Common myeloid progenitor, CD34-positive (primary cell): ENCODE measurements at regions not wholly inside any gene's neighbourhood (a gene's known extent, or its start where the extent isn't known, plus 50 kb on each side); places are given as distances from the start of the nearest gene placed in this dataset.

Source experiments
- CTCF ChIA-PET: fragments of 350-600 bp; sonication (Branson Sonifier 250); formaldehyde crosslinking; loops from one replicate; lab custom pipeline; 2021; ENCODE audit warnings: antibody characterized with exemption; lab: Charles Lee
- POLR2A ChIA-PET: fragments of 350-600 bp; sonication (Branson Sonifier 250); formaldehyde crosslinking; loops from one replicate; lab custom pipeline; 2021; ENCODE audit warnings: antibody characterized with exemption; lab: Charles Lee
- DNase-seq, 3 donors: peaks; one replicate each; pipeline versions ENCODE4 v3.0.0 to v3.0.0-alpha.2; 2013
- H3K27ac ChIP-seq, 2 experiments: 1 replicate in 1 of 2; 2 replicates in 1 of 2; pipeline ENCODE4 v1.7.0; 2013; ENCODE audit warnings: inconsistent platforms in 2 of 2, low read length in 2 of 2, mild to moderate bottlenecking in 2 of 2, low read depth in 1 of 2, moderate library complexity in 1 of 2; ENCODE audit not compliant: severe bottlenecking in 2 of 2, insufficient read depth in 1 of 2, poor library complexity in 1 of 2
- H3K27me3 ChIP-seq, 5 experiments: replicated peaks in 2 of 5; 1 replicate in 3 of 5; 2 replicates in 2 of 5; pipeline versions ENCODE4 v1.6.1 to v1.7.0; 2013; ENCODE audit warnings: low read length in 4 of 5, mild to moderate bottlenecking in 2 of 5, moderate library complexity in 2 of 5, inconsistent platforms in 1 of 5; ENCODE audit not compliant: insufficient read depth in 5 of 5, control insufficient read depth in 4 of 5
- H3K36me3 ChIP-seq, 4 experiments: 1 replicate in 2 of 4; 2 replicates in 2 of 4; pipeline versions ENCODE4 v1.6.1 to v1.7.0; 2013; ENCODE audit warnings: low read length in 3 of 4, control low read depth in 1 of 4, mild to moderate bottlenecking in 1 of 4; ENCODE audit not compliant: control insufficient read depth in 4 of 4, insufficient read depth in 4 of 4
- H3K4me1 ChIP-seq, 4 experiments: 1 replicate in 3 of 4; 2 replicates in 1 of 4; pipeline versions ENCODE4 v1.6.1 to v1.7.1; 2013; ENCODE audit warnings: low read length in 3 of 4, mild to moderate bottlenecking in 3 of 4, control low read depth in 1 of 4, inconsistent platforms in 1 of 4, moderate library complexity in 1 of 4; ENCODE audit not compliant: control insufficient read depth in 4 of 4, insufficient read depth in 4 of 4; ENCODE audit errors: control extremely low read depth in 1 of 4
- H3K4me3 ChIP-seq, 7 experiments: 1 replicate in 4 of 7; 2 replicates in 3 of 7; pipeline versions ENCODE4 v1.5.1 to v1.7.0; 2013; ENCODE audit warnings: mild to moderate bottlenecking in 7 of 7, low read length in 6 of 7, moderate library complexity in 6 of 7, inconsistent platforms in 2 of 7, low read depth in 2 of 7, control low read depth in 1 of 7; ENCODE audit not compliant: insufficient read depth in 4 of 7, control insufficient read depth in 1 of 7; ENCODE audit errors: extremely low read depth in 1 of 7
- H3K9me3 ChIP-seq, 5 experiments: 1 replicate in 4 of 5; 2 replicates in 1 of 5; pipeline versions ENCODE4 v1.6.1 to v1.7.1; 2013; ENCODE audit warnings: low read length in 4 of 5, mild to moderate bottlenecking in 2 of 5, inconsistent platforms in 1 of 5, low read depth in 1 of 5, moderate library complexity in 1 of 5; ENCODE audit not compliant: control insufficient read depth in 4 of 5, insufficient read depth in 2 of 5; ENCODE audit errors: control extremely low read depth in 1 of 5
- WGBS: methylation state at CpG from one replicate; pipeline ENCODE4 v1.1.5; 2013; ENCODE audit not compliant: insufficient coverage; 5-methylcytosine and 5-hydroxymethylcytosine counted together

DNA sequence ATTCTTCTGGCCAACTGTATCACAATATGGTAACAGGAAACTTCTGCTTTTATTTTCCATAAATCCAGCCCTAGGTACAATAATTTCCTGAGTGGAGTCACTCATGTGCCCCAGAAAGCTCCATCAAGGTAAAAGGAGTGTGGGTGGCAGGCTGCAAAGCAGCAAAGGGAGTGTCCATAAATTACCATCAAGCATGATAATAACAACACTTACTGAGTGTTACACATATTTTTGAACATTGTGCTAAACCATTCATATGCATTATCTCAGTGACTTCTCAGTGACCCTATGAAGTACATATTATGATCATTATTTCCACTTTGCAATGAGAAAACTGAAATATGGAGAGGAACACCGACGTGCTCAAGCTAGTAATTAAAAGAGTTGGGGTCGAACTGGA lies 149.2 kb upstream of the PLXNA2 start:
- no peaks in the 10 kb centered on the region for H3K4me1 ChIP-seq
- H3K27ac ChIP-seq, result no peak overlapping the region
- WGBS, result 57% methylated on average over 1 of the region's 3 CpGs
- POLR2A ChIA-PET, result no interaction called here
- H3K27me3 ChIP-seq, result no peaks in the 10 kb centered on the region
- peaks cover 0 to 1% (median 0%) of the 10 kb centered on the region in 5 experiments for H3K9me3 ChIP-seq
- DNase-seq, result no peak
- H3K36me3 ChIP-seq, result no peaks in the 10 kb centered on the region
- CTCF ChIA-PET, result no interaction called here
- H3K4me3 ChIP-seq, result no peak overlapping the region

DNA sequence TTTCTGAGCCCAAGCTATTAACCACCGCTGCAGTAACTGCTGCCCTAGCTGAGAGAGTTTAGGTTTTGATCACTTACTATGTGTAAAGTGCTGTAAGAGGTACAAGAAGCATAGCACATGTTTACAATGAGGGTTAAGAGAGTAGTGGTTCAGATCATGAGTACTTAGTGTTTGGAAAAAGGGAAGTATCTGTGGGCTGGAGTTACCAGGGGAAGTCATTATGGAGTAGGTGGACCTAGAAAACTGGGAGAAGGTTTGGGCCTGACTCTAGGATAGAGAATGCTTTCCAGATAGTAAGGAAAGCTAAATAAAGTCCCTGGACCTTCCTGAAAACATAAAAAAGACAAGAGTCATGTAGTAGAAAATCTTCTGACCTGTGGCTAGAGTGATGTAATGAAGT lies 149.6 kb upstream of the PLXNA2 start:
- H3K36me3 ChIP-seq, result no peaks in the 10 kb centered on the region
- CTCF ChIA-PET, result no interaction called here
- peaks cover 0 to 1% (median 0%) of the 10 kb centered on the region in 5 experiments for H3K9me3 ChIP-seq
- DNase-seq, result no peak
- no peak overlapping the region for H3K4me3 ChIP-seq
- no peaks in the 10 kb centered on the region for H3K27me3 ChIP-seq
- H3K27ac ChIP-seq, result no peak overlapping the region
- 100% methylated on average over 1 of the region's 1 CpG for WGBS
- POLR2A ChIA-PET, result no interaction called here
- H3K4me1 ChIP-seq, result no peaks in the 10 kb centered on the region

DNA sequence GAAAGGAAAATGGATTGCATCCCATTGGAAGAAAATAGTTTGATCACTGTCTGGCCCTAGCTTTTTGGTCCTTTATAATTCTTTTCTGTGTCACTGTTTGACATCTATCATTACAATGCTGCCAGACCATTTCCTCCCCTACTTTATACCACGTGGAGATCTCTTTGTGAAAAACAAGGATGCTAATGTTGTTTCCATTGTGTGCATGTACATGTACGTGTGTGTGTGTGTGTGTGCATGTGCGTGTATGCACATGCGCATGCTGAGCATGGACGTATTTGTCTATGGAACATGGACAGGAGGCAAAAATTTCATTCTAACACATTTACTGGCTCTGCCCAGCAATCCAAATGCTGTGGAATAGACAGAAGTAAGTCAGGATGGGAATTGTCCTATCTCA lies 153.1 kb upstream of the PLXNA2 start:
- ChIA-PET CTCF (interaction anchor here (1.1 kb wide), 1 partner anchor 16 kb away, joined by 3 read pairs; no protein-coding TSS in a partner anchor), POLR2A (interaction anchor here (0.7 kb wide), 1 partner anchor 27 kb away, joined by 3 read pairs; no protein-coding TSS in a partner anchor)
- Histone ChIP-seq H3K9me3 (peaks cover 0 to 1% (median 0%) of the 10 kb centered on the region in 5 experiments), H3K4me3 (no peak overlapping the region), H3K27ac (no peak overlapping the region), H3K36me3 (no peaks in the 10 kb centered on the region), H3K4me1 (no peaks in the 10 kb centered on the region), H3K27me3 (no peaks in the 10 kb centered on the region)
- WGBS, result 88% methylated on average over 4 of the region's 5 CpGs
- DNase-seq, result no peak

DNA sequence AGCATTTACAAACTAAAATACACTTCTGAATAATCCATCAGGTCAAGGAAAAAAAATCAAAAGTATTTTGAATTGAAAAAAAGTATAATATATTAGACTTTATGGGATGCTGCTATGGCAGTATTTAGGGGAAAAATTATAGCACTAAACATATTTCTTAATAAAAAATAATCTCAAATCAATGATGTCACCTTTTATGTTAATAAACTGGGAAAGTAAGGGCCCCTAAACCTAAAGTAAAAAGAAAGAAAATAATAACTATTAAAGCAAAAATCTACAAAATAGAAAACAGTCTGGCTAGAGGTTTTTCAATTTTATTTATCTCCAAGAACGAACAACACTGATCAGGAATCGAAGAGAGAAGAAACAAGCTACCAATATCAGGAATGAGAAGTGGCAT lies 160.8 kb upstream of the PLXNA2 start:
- no peak overlapping the region for H3K27ac ChIP-seq
- H3K9me3 ChIP-seq, result peaks cover 0 to 1% (median 0%) of the 10 kb centered on the region in 5 experiments
- DNase-seq, result no peak
- no peak overlapping the region for H3K4me3 ChIP-seq
- H3K4me1 ChIP-seq, result no peaks in the 10 kb centered on the region
- CTCF ChIA-PET, result no interaction called here
- WGBS, result 100% methylated on average over 2 of the region's 2 CpGs
- POLR2A ChIA-PET, result no interaction called here
- no peaks in the 10 kb centered on the region for H3K36me3 ChIP-seq
- no peaks in the 10 kb centered on the region for H3K27me3 ChIP-seq

DNA sequence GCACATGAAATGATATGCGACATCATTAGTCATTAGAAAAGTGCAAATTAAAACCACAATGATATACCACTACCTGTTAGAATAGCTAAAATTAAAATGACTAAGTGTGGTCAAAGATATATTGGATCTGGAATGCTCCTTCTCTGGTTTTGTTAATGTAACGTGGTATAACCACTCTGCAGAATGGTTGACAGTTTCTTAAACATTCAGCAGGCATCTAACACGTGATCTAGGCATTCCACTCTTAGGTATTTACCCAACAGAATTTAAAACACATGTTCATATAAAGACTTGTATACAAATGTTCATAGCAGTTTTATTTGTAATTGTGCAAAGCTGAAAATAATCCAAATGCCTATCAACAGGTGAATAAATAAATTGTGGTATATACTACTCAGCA lies 165.0 kb upstream of the PLXNA2 start:
- ChIA-PET POLR2A (no interaction called here), CTCF (no interaction called here)
- peaks cover 0 to 1% (median 0%) of the 10 kb centered on the region in 5 experiments for H3K9me3 ChIP-seq
- no peaks in the 10 kb centered on the region for H3K27me3 ChIP-seq
- no peak overlapping the region for H3K4me3 ChIP-seq
- H3K27ac ChIP-seq, result no peak overlapping the region
- no CpG with 5 or more reads among the region's 3 CpGs for WGBS
- H3K4me1 ChIP-seq, result peaks cover 0 to 7% (median 0%) of the 10 kb centered on the region in 4 experiments
- H3K36me3 ChIP-seq, result no peaks in the 10 kb centered on the region
- DNase-seq, result no peak

DNA sequence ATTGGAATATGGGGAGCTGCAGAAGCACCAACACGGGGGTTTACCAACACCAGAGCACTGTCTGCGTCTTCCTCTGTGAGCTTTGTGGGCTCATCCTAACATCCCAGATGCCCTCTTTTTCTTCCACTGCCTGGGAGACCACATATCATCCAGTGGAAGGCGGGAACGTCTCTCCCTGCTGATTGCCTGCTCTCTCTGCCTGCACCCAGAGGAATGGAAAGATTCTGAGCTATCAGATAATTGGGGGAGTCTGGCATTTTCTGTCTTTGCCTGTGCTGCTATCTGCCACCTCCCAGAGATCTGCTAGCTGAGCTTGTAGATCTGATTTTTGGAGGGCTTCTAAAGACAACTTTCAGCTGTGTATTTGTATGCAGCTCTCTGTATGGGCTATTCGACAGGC lies 166.2 kb upstream of the PLXNA2 start:
- Histone ChIP-seq H3K4me1 (peaks cover 0 to 7% (median 0%) of the 10 kb centered on the region in 4 experiments), H3K27me3 (no peaks in the 10 kb centered on the region), H3K9me3 (peaks cover 0 to 1% (median 0%) of the 10 kb centered on the region in 5 experiments), H3K27ac (no peak overlapping the region), H3K4me3 (no peak overlapping the region), H3K36me3 (no peaks in the 10 kb centered on the region)
- POLR2A ChIA-PET, result no interaction called here
- 100% methylated on average over 4 of the region's 5 CpGs for WGBS
- CTCF ChIA-PET, result no interaction called here
- DNase-seq, result no peak

DNA sequence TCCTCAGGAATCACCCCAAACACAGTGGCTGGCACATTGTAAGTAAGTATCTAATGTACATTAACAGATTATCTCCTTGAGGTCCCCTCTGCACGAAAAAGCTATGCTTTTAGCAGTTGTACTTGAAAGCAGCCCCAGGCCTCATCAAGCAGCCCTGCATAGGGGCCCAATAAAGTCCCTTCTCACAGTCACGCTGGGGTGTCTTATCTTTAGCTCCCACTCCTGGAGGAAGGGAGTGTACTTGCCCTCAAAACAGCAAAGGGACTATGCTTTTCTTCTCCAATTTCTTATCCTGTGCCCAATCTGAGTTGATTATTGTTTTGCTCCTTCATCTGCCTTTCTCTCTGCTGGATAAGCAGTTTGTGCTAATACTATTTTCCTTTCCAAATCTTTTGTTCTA lies 168.8 kb upstream of the PLXNA2 start:
- CTCF ChIA-PET, result interaction anchor here (1.3 kb wide), 1 partner anchor 15 kb away, joined by 3 read pairs; no protein-coding TSS in a partner anchor

More for the DNA sequence above, 168.8 kb upstream of the PLXNA2 start:
- Histone ChIP-seq H3K9me3 (no peaks in the 10 kb centered on the region), H3K4me3 (no peak overlapping the region), H3K36me3 (no peaks in the 10 kb centered on the region), H3K27ac (no peak overlapping the region), H3K4me1 (peaks cover 0 to 7% (median 0%) of the 10 kb centered on the region in 4 experiments), H3K27me3 (peaks cover 0 to 1% (median 0%) of the 10 kb centered on the region in 5 experiments)
- 12% methylated on average over 2 of the region's 2 CpGs for WGBS
- peak; percentile 27 to 70 (median 41) for DNase-seq
- POLR2A ChIA-PET, result no interaction called here
